Endothelial cell of umbilical vein (primary cell): ENCODE measurements at regions not wholly inside any gene's neighbourhood (a gene's known extent, or its start where the extent isn't known, plus 50 kb on each side); places are given as distances from the start of the nearest gene placed in this dataset. TPM values are rescaled to one million over a fixed set of nuclear protein-coding genes. Genes with fewer than 3 reads are reported as not detected.

Source experiments
- small RNA-seq: library from RNA; depleted of rRNA; stranded (forward); fragments of <200 nt; gene quantifications from one replicate; pipeline ENCODE3, GENCODE V24; 2012; ENCODE audit warnings: low replicate concordance, low read depth; ENCODE audit not compliant: insufficient read depth, insufficient read length

Small RNAs in the stretch of these regions (small RNA-seq; reads per million reads assigned to genes)
- gene RNA5SP181: not detected
